SK-N-SH (cell line): ENCODE measurements at regions not wholly inside any gene's neighbourhood (a gene's known extent, or its start where the extent isn't known, plus 50 kb on each side); places are given as distances from the start of the nearest gene placed in this dataset.

Source experiments
- CTCF ChIA-PET: fragments of 300-600, 350-600 bp; formaldehyde crosslinking; extraction: SDS; loops from one replicate; lab custom pipeline; 2021; lab: Yijun Ruan, JAX
- POLR2A ChIA-PET: fragments of 350-600 bp; sonication (Branson Sonifier 250); formaldehyde crosslinking; extraction: SDS; loops from one replicate; lab custom pipeline; 2020; ENCODE audit warnings: antibody characterized with exemption, inconsistent platforms; lab: Yijun Ruan, JAX
- DNase-seq: peaks from one replicate; pipeline ENCODE4 v3.0.0; 2012
- H2AFZ ChIP-seq: fragments of 200-600 bp; sonication (generic); 2 replicates; pipeline ENCODE4 v1.8.1; 2016; ENCODE audit warnings: antibody characterized with exemption, mild to moderate bottlenecking, low read depth
- H3F3A ChIP-seq: fragments of 200-600 bp; sonication (generic); replicated peaks from 2 replicates; pipeline ENCODE3; 2016; ENCODE audit warnings: antibody characterized with exemption, mild to moderate bottlenecking; ENCODE audit not compliant: insufficient read depth
- H3K27ac ChIP-seq, 2 experiments: fragments of 200-500 bp in 1 of 2; fragments of 200-600 bp in 1 of 2; sonication (Bioruptor generic) in 1 of 2; sonication (generic), shearing (Covaris generic) in 1 of 2; 2 replicates each; pipeline versions ENCODE4 v1.5.1 to v1.6.1; 2014 to 2016; ENCODE audit warnings: low read depth in 2 of 2, inconsistent platforms in 1 of 2, low read length in 1 of 2, mild to moderate bottlenecking in 1 of 2, mixed read lengths in 1 of 2
- H3K27me3 ChIP-seq: fragments of 200-600 bp; sonication (generic), shearing (Covaris generic); 2 replicates; pipeline ENCODE4 v1.6.1; 2016; ENCODE audit warnings: mixed run types; ENCODE audit not compliant: insufficient read depth
- H3K36me3 ChIP-seq, 2 experiments: fragments of 200-500 bp in 1 of 2; fragments of 200-600 bp in 1 of 2; sonication (Bioruptor generic) in 1 of 2; sonication (generic) in 1 of 2; replicated peaks in 1 of 2; 2 replicates each; pipeline versions ENCODE3 to v1.5.1; 2014 to 2016; ENCODE audit warnings: low read length in 1 of 2, mild to moderate bottlenecking in 1 of 2; ENCODE audit not compliant: insufficient read depth in 2 of 2, control insufficient read depth in 1 of 2
- H3K4me1 ChIP-seq, 2 experiments: fragments of 200-500 bp in 1 of 2; fragments of 200-600 bp in 1 of 2; sonication (Bioruptor generic) in 1 of 2; sonication (generic), shearing (Covaris generic) in 1 of 2; 2 replicates each; pipeline versions ENCODE4 v1.5.1 to v1.6.1; 2014 to 2016; ENCODE audit warnings: low read depth in 1 of 2, low read length in 1 of 2, mixed run types in 1 of 2; ENCODE audit not compliant: insufficient read depth in 2 of 2, control insufficient read depth in 1 of 2
- H3K4me2 ChIP-seq: fragments of 200-600 bp; sonication (generic), shearing (Covaris generic); 2 replicates; pipeline ENCODE4 v1.6.1; 2017; ENCODE audit warnings: mixed run types
- H3K4me3 ChIP-seq, 2 experiments: fragments of 200-500 bp in 1 of 2; fragments of 200-600 bp in 1 of 2; sonication (Bioruptor generic) in 1 of 2; sonication (generic), shearing (Covaris generic) in 1 of 2; 2 replicates each; pipeline versions ENCODE4 v1.5.1 to v1.8.1; 2014 to 2016; ENCODE audit warnings: low read depth in 2 of 2, inconsistent platforms in 1 of 2, low read length in 1 of 2, mild to moderate bottlenecking in 1 of 2, mixed read lengths in 1 of 2, moderate library complexity in 1 of 2
- H3K79me2 ChIP-seq: fragments of 200-600 bp; sonication (generic); 2 replicates; pipeline ENCODE4 v1.8.1; 2017; ENCODE audit warnings: mild to moderate bottlenecking; ENCODE audit not compliant: insufficient read depth
- H3K9ac ChIP-seq: fragments of 200-600 bp; sonication (generic); 2 replicates; pipeline ENCODE4 v1.6.1; 2017; ENCODE audit warnings: mixed run types
- H3K9me2 ChIP-seq: fragments of 200-600 bp; sonication (generic); 2 replicates; pipeline ENCODE4 v1.6.1; 2017; ENCODE audit warnings: mixed run types
- H3K9me3 ChIP-seq: fragments of 200-600 bp; sonication (generic); 2 replicates; pipeline ENCODE4 v1.6.1; 2017; ENCODE audit warnings: mixed run types, mild to moderate bottlenecking, moderate library complexity
- H4K20me1 ChIP-seq: fragments of 200-600 bp; sonication (generic); 2 replicates; pipeline ENCODE4 v1.6.1; 2017; ENCODE audit warnings: mild to moderate bottlenecking, mixed run types; ENCODE audit not compliant: insufficient read depth
- ELF1 ChIP-seq: IDR thresholded peaks from 2 replicates; pipeline ENCODE4 v1.4.0; 2012
- FOSL2 ChIP-seq: IDR thresholded peaks from 2 replicates; pipeline ENCODE4 v1.4.0; 2012; ENCODE audit warnings: low read depth, mild to moderate bottlenecking, moderate library complexity, borderline replicate concordance
- FOXJ3 ChIP-seq: sonication (generic); formaldehyde crosslinking; IDR thresholded peaks from 2 replicates; pipeline ENCODE4 v1.5.1; 2020; ENCODE audit warnings: mild to moderate bottlenecking, missing genetic modification reagents
- FOXM1 ChIP-seq: IDR thresholded peaks from 2 replicates; pipeline ENCODE4 v1.4.0; 2012; ENCODE audit warnings: low read depth, mild to moderate bottlenecking
- GABPA ChIP-seq: IDR thresholded peaks from 2 replicates; pipeline ENCODE4 v1.4.0; 2012; ENCODE audit warnings: low read depth, mild to moderate bottlenecking
- GATA2 ChIP-seq: sonication (generic); formaldehyde crosslinking; IDR thresholded peaks from 2 replicates; pipeline ENCODE4 v1.5.0; 2020; ENCODE audit warnings: mild to moderate bottlenecking, missing genetic modification reagents
- IRF3 ChIP-seq: fragments of 150-350 bp; IDR thresholded peaks from 2 replicates; pipeline ENCODE4 v1.6.1; 2016; ENCODE audit warnings: mild to moderate bottlenecking, low read depth, low read length
- MAX ChIP-seq: IDR thresholded peaks from 2 replicates; pipeline ENCODE4 v1.4.0; 2012; ENCODE audit warnings: low read depth
- MXI1 ChIP-seq: IDR thresholded peaks from 2 replicates; pipeline ENCODE4 v1.6.1; 2012; ENCODE audit warnings: mild to moderate bottlenecking, low read depth, low read length, improper control_type of control experiment
- NRF1 ChIP-seq: IDR thresholded peaks from 2 replicates; pipeline ENCODE4 v1.6.1; 2012; ENCODE audit warnings: low read depth, mild to moderate bottlenecking, low read length
- POLR2AphosphoS5 ChIP-seq: IDR thresholded peaks from 2 replicates; pipeline ENCODE4 v1.6.1; 2012; ENCODE audit warnings: low read depth, low read length
- RAD21 ChIP-seq: IDR thresholded peaks from 2 replicates; pipeline ENCODE4 v1.6.1; 2012; ENCODE audit warnings: mild to moderate bottlenecking, low read length
- RFX5 ChIP-seq: IDR thresholded peaks from 2 replicates; pipeline ENCODE4 v1.6.1; 2012; ENCODE audit warnings: mild to moderate bottlenecking, improper control_type of control experiment, low read length
- SIN3A ChIP-seq: IDR thresholded peaks from 2 replicates; pipeline ENCODE4 v1.6.1; 2012; ENCODE audit warnings: low read depth, mild to moderate bottlenecking, low read length, moderate library complexity, borderline replicate concordance
- SMC3 ChIP-seq: IDR thresholded peaks from 2 replicates; pipeline ENCODE4 v1.6.1; 2012; ENCODE audit warnings: low read depth, low read length, improper control_type of control experiment
- TAF1 ChIP-seq: IDR thresholded peaks from 2 replicates; pipeline ENCODE4 v1.6.1; 2012; ENCODE audit warnings: low read depth, mild to moderate bottlenecking, low read length, moderate library complexity, borderline replicate concordance
- TCF12 ChIP-seq: IDR thresholded peaks from 2 replicates; pipeline ENCODE4 v1.4.0; 2012
- USF2 ChIP-seq: fragments of 150-350 bp; IDR thresholded peaks from 2 replicates; pipeline ENCODE4 v1.6.1; 2017; ENCODE audit warnings: antibody characterized with exemption, low read length, low read depth, borderline replicate concordance
- WGBS: methylation state at CpG from one replicate; pipeline ENCODE4 v1.1.6; 2017; ENCODE audit warnings: low lambda C conversion rate; 5-methylcytosine and 5-hydroxymethylcytosine counted together
- TF ChIP-seq, protein P1 (sequence below): IDR thresholded peaks from 2 replicates; pipeline ENCODE4; 2012

- Histone ChIP-seq H3F3A (no peaks in the 10 kb centered on the region), H3K4me1 (peaks cover 0 to 12% of the 10 kb centered on the region in 2 experiments; a peak in 2 of 4 replicates), H2AFZ (no peak overlapping the region), H3K9ac (no peak overlapping the region), H3K9me3 (no peaks in the 10 kb centered on the region), H3K36me3 (no peaks in the 10 kb centered on the region), H3K4me3 (no peak overlapping the region), H3K27ac (no peak overlapping the region), H3K9me2 (no peaks in the 10 kb centered on the region), H3K4me2 (no peak overlapping the region), H4K20me1 (no peaks in the 10 kb centered on the region), H3K79me2 (no peaks in the 10 kb centered on the region), H3K27me3 (no peaks in the 10 kb centered on the region)
- WGBS, result 82% methylated on average over 2 of the region's 2 CpGs
- no peak for DNase-seq
- CTCF ChIA-PET, result no interaction called here
- POLR2A ChIA-PET, result no interaction called here
- TF ChIP-seq FOXJ3 (CRISPR knock-in tag), result no peak
- no peak for TF ChIP-seq SIN3A
Observed at GRCh38 chr16:65525707-65526106, 403.8 kb upstream of the CDH11 start.

DNA sequence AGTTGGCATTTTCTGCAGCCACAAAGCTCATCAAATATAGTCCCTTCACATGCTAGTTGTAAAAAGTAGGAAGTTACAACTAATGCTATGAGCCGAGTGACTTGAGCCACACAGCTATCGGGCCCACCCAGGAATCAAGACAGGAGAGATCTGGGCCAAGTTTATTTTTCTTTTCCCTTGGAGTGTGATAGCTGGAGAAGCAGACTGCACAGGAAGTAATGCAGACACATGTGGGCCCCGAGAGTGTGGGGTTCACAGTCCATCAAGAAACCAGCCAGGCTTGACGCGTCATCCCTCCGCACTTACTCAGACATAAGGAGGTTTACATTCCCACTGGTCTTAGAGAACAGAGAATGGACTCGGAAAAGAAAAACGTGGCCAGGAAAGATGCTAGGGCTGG lies 403.1 kb upstream of the CDH11 start:
- TF ChIP-seq, protein P1, sequence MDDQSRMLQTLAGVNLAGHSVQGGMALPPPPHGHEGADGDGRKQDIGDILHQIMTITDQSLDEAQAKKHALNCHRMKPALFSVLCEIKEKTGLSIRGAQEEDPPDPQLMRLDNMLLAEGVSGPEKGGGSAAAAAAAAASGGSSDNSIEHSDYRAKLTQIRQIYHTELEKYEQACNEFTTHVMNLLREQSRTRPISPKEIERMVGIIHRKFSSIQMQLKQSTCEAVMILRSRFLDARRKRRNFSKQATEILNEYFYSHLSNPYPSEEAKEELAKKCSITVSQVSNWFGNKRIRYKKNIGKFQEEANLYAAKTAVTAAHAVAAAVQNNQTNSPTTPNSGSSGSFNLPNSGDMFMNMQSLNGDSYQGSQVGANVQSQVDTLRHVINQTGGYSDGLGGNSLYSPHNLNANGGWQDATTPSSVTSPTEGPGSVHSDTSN, result no peak
- TF ChIP-seq RAD21 (no peak), FOSL2 (no peak), MAX (no peak), FOXM1 (no peak), TAF1 (no peak), SMC3 (no peak), MXI1 (no peak), GATA2 (CRISPR knock-in tag) (no peak), POLR2AphosphoS5 (no peak), ELF1 (no peak)
- TF ChIP-seq, all 33 proteins: peak for 0
- Histone ChIP-seq H3K36me3 (no peaks in the 10 kb centered on the region), H3K4me2 (no peak overlapping the region), H4K20me1 (no peaks in the 10 kb centered on the region), H2AFZ (peak overlapping the region; percentile 25; the same call in 1 of the 2 replicates), H3K9me2 (no peaks in the 10 kb centered on the region), H3K27me3 (no peaks in the 10 kb centered on the region), H3K9ac (no peak overlapping the region), H3K79me2 (no peaks in the 10 kb centered on the region), H3F3A (no peaks in the 10 kb centered on the region), H3K27ac (no peak overlapping the region), H3K4me3 (no peak overlapping the region), H3K4me1 (peaks cover 0 to 12% of the 10 kb centered on the region in 2 experiments; a peak in 2 of 4 replicates), H3K9me3 (no peaks in the 10 kb centered on the region)
- POLR2A ChIA-PET, result no interaction called here
- CTCF ChIA-PET, result no interaction called here
- no peak for DNase-seq
- 72% methylated on average over 8 of the region's 8 CpGs for WGBS

GRCh38 chr16:65524231-65524630 lies 402.4 kb upstream of the CDH11 start:
- no peak overlapping the region for H3K9ac ChIP-seq
- H3K36me3 ChIP-seq, result no peaks in the 10 kb centered on the region
- no peaks in the 10 kb centered on the region for H4K20me1 ChIP-seq
- H3K4me3 ChIP-seq, result no peak overlapping the region
- H3F3A ChIP-seq, result no peaks in the 10 kb centered on the region
- ChIA-PET CTCF (no interaction called here), POLR2A (no interaction called here)
- no peak for DNase-seq
- no peaks in the 10 kb centered on the region for H3K9me2 ChIP-seq
- H3K4me2 ChIP-seq, result no peak overlapping the region
- peaks cover 0 to 12% of the 10 kb centered on the region in 2 experiments; a peak in 2 of 4 replicates for H3K4me1 ChIP-seq
- TF ChIP-seq FOXM1 (no peak), FOXJ3 (CRISPR knock-in tag) (no peak), RFX5 (no peak), TCF12 (no peak), TAF1 (no peak), POLR2AphosphoS5 (no peak), IRF3 (no peak), USF2 (no peak), GABPA (no peak), NRF1 (no peak), FOSL2 (no peak)
- TF ChIP-seq, protein P1, result no peak
- no peak overlapping the region for H3K27ac ChIP-seq
- no peak overlapping the region for H2AFZ ChIP-seq
- WGBS, result 59% methylated on average over 3 of the region's 3 CpGs
- H3K27me3 ChIP-seq, result no peaks in the 10 kb centered on the region
- no peaks in the 10 kb centered on the region for H3K9me3 ChIP-seq
- no peaks in the 10 kb centered on the region for H3K79me2 ChIP-seq
